ENCODE measurements at regions not wholly inside any gene's neighbourhood (a gene's known extent, or its start where the extent isn't known, plus 50 kb on each side); places are given as distances from the start of the nearest gene placed in this dataset.
A peak's percentile ranks its signal among the peaks of the same experiment; 100 is the strongest.

DNA sequence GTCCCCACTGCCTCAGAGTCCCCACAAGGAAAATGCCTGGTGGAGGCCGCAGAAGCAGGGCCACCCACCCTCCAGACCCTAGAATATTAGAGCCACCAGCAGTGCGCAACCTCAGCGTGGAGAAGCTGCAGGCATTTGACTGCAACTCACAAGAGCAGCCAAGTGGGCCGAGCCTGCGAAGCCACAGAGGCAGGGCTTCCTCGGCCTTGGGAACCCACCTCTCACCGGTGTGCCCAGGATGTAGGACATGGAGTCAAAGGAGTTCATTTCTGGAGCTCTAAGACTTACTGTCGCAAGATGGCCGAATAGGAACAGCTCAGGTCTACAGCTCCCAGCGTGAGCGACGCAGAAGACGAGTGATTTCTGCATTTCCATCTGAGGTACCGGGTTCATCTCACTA lies 397.9 kb upstream of the PIK3R1 start:
- Histone ChIP-seq H3K4me3 (ENCODE audit: severe bottlenecking) (no peak overlapping the region), H3K9me3 (ENCODE audit: severe bottlenecking) (no peaks in the 10 kb centered on the region), H3K27me3 (ENCODE audit: insufficient read depth, poor library complexity, severe bottlenecking) (no peaks in the 10 kb centered on the region), H3K36me3 (ENCODE audit: low read depth) (no peaks in the 10 kb centered on the region), H3K4me1 (ENCODE audit: insufficient read depth, poor library complexity, severe bottlenecking) (peaks cover 23% of the 10 kb centered on the region), H3K27ac (ENCODE audit: poor library complexity, severe bottlenecking) (no peak overlapping the region)
- ATAC-seq (ENCODE audit: low read depth) (no peak), DNase-seq (ENCODE audit: low spot score) (no peak)
- TF ChIP-seq, protein P1, sequence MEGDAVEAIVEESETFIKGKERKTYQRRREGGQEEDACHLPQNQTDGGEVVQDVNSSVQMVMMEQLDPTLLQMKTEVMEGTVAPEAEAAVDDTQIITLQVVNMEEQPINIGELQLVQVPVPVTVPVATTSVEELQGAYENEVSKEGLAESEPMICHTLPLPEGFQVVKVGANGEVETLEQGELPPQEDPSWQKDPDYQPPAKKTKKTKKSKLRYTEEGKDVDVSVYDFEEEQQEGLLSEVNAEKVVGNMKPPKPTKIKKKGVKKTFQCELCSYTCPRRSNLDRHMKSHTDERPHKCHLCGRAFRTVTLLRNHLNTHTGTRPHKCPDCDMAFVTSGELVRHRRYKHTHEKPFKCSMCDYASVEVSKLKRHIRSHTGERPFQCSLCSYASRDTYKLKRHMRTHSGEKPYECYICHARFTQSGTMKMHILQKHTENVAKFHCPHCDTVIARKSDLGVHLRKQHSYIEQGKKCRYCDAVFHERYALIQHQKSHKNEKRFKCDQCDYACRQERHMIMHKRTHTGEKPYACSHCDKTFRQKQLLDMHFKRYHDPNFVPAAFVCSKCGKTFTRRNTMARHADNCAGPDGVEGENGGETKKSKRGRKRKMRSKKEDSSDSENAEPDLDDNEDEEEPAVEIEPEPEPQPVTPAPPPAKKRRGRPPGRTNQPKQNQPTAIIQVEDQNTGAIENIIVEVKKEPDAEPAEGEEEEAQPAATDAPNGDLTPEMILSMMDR (IDR thresholded peaks at IDR 0.05; ENCODE audit: poor library complexity, severe bottlenecking) = no peak

GRCh38 chr5:67816456-67816855 lies 399.1 kb upstream of the PIK3R1 start:
- Histone ChIP-seq H3K4me3 (ENCODE audit: severe bottlenecking) (no peak overlapping the region), H3K27me3 (ENCODE audit: insufficient read depth, poor library complexity, severe bottlenecking) (no peaks in the 10 kb centered on the region), H3K27ac (ENCODE audit: poor library complexity, severe bottlenecking) (peak overlapping the region; percentile 57), H3K4me1 (ENCODE audit: insufficient read depth, poor library complexity, severe bottlenecking) (peaks cover 23% of the 10 kb centered on the region), H3K9me3 (ENCODE audit: severe bottlenecking) (no peaks in the 10 kb centered on the region), H3K36me3 (ENCODE audit: low read depth) (no peaks in the 10 kb centered on the region)
- DNase-seq (ENCODE audit: low spot score) (no peak), ATAC-seq (ENCODE audit: low read depth) (peak; percentile 58)
- TF ChIP-seq, protein P1 (IDR thresholded peaks at IDR 0.05; ENCODE audit: poor library complexity, severe bottlenecking) = no peak

GRCh38 chr5:67815455-67816391 lies 399.8 kb upstream of the PIK3R1 start:
- TF ChIP-seq, protein P1 (IDR thresholded peaks at IDR 0.05; ENCODE audit: poor library complexity, severe bottlenecking) = no peak

DNA sequence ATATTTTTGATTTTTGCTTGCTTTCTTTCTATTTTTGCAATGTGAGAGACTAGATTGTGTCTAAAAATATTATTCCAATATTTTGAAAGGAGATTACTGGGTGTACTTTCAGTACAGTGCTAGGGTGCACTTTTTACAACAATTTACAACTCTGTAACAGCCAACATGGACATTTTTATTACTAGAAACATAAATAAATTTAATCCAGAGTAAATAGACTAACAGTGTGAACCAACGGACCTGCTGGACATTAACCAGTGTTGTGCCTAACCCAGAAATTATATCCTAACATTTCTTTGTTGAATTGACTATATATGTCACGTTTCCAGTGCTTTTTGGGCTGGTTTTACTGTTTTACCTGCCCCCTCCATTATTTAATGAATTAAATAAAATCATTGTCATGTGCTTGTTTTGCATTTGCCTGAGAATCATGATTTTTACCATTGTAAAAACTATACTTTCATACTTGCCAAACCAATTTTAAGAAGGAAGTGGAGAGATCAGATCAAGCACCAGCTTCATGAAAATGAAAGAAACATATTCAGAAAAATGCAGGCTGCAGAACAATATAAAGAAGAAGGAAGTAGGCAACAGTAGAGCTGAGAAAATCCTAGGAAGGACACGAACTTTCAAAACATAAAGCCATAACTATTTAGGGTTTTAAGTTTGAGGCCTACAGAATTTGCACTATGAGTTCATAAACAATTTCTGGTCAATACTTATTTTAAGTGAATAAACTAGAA lies 400.8 kb upstream of the PIK3R1 start:
- Histone ChIP-seq H3K27me3 (ENCODE audit: insufficient read depth, poor library complexity, severe bottlenecking) (no peaks in the 10 kb centered on the region), H3K9me3 (ENCODE audit: severe bottlenecking) (no peaks in the 10 kb centered on the region), H3K4me1 (ENCODE audit: insufficient read depth, poor library complexity, severe bottlenecking) (peaks cover 23% of the 10 kb centered on the region), H3K27ac (ENCODE audit: poor library complexity, severe bottlenecking) (no peak overlapping the region), H3K36me3 (ENCODE audit: low read depth) (no peaks in the 10 kb centered on the region), H3K4me3 (ENCODE audit: severe bottlenecking) (no peak overlapping the region)
- DNase-seq (ENCODE audit: low spot score) (no peak), ATAC-seq (ENCODE audit: low read depth) (no peak)
- TF ChIP-seq, protein P1 (IDR thresholded peaks at IDR 0.05; ENCODE audit: poor library complexity, severe bottlenecking) = no peak

More at GRCh38 chr5:67815455-67816391, 399.8 kb upstream of the PIK3R1 start:
- Histone ChIP-seq H3K4me3 (ENCODE audit: severe bottlenecking) (no peak overlapping the region), H3K9me3 (ENCODE audit: severe bottlenecking) (no peaks in the 10 kb centered on the region), H3K27ac (ENCODE audit: poor library complexity, severe bottlenecking) (peak overlapping the region; percentile 57), H3K27me3 (ENCODE audit: insufficient read depth, poor library complexity, severe bottlenecking) (no peaks in the 10 kb centered on the region), H3K36me3 (ENCODE audit: low read depth) (no peaks in the 10 kb centered on the region), H3K4me1 (ENCODE audit: insufficient read depth, poor library complexity, severe bottlenecking) (peaks cover 23% of the 10 kb centered on the region)
- DNase-seq (ENCODE audit: low spot score) = no peak
- peak; percentile 94 for ATAC-seq (ENCODE audit: low read depth)

All from RWPE2 (cell line).